ENCODE measurements at regions not wholly inside any gene's neighbourhood (a gene's known extent, or its start where the extent isn't known, plus 50 kb on each side); places are given as distances from the start of the nearest gene placed in this dataset.
"Not testable (repeated sequence)": the region's sequence is repeated elsewhere in the genome, so short reads cannot be mapped to it uniquely, and the experiment has no call there.

- no peak for DNase-seq
Measured at GRCh38 chr1:230591678-230592077, 50.6 kb upstream of the COG2 start.

DNA sequence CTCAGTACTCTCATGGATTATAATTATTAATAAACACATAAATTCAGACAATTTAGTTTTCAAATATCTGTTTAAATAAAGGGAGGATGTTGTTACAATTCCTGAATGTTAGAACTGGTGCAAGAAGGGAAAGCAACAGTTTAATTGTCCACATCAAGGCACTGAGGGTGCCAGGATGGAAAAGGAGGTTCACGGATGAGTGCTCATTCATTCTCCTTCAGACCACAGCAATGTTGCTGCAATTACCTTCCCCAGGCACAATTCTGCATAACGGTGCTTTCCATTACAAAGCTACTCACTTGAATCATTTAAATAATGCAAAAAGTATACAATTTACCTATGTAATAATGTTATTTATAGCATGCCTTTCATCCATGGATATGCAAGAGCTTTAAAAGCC, 52.3 kb upstream of the COG2 start:
- no peak for DNase-seq

- no peak for DNase-seq
Measured at GRCh38 chr1:230588323-230588746, 53.9 kb upstream of the COG2 start.

DNA sequence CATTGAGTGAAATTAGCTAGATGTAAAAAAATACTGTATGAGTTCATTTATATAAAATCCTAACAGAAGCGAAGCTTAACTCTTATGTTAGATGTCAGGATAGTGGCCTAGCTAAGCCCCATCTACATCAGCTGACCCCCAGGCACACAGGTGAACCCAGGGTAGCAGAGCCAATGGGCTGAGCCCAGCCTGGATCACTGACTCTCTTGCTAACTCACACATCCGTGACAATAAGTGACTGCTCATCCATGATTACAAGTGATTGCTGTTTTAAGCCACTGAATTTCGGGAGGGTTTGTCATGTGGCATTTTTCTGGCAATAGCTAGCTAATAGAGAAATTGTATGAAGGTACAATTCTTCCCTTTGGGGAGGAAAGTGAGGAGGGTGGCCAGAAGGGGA, 55.2 kb upstream of the COG2 start:
- no peak for DNase-seq

GRCh38 chr1:230584660-230585059, 57.6 kb upstream of the COG2 start:
- DNase-seq: no peak

DNA sequence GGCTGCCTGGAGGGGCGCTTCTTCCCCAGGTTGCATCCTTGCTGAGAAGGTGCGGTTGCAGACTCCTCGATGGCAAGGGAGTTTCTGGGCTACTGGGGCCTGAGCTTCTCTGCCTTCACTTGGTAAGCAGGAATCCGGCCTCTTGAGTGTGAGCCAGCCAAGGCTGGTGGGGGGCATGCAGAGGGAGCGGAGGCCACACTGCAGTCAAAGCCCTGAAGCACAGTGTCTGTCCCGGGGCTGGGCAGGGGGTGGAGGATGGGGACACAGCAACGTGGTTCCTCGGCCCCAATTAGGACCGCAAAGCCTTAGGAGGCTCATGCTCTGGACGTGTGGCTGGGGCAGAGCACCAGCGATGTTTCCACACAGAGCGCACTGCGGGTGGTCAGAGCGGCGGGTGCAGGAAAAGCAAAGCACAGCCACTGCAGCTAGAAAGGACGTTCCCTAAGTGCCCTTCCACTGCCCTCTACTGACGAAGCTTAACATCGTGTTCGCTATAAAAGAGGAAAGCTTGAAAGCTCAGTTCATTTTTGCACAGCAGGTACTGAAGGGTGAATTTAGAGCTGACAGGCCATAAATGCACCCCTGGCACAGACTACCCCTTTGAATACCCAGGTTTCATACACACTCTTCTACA, 60.7 kb upstream of the COG2 start:
- no peak for DNase-seq

DNA sequence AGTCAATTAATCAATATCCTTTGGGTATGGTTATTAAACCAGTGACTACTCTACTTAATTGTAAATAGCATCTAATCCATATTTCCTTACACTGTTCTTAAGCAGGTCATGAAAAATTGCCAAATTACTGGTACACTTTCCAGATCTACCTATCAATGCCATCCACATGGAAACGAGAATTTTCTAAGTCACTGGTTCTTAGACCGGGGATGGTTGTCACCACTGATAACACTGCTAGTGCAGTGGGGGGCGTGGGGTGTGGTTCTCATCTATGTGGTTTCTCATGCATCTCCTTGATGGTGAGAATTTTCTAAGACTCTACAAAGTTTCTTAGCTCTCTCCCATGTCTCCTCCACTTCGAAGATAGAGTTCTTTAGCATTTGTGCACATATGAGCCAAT, 63.7 kb upstream of the COG2 start:
- DNase-seq: no peak

GRCh38 chr1:230577537-230577936, 64.7 kb upstream of the COG2 start:
- no peak for DNase-seq

DNA sequence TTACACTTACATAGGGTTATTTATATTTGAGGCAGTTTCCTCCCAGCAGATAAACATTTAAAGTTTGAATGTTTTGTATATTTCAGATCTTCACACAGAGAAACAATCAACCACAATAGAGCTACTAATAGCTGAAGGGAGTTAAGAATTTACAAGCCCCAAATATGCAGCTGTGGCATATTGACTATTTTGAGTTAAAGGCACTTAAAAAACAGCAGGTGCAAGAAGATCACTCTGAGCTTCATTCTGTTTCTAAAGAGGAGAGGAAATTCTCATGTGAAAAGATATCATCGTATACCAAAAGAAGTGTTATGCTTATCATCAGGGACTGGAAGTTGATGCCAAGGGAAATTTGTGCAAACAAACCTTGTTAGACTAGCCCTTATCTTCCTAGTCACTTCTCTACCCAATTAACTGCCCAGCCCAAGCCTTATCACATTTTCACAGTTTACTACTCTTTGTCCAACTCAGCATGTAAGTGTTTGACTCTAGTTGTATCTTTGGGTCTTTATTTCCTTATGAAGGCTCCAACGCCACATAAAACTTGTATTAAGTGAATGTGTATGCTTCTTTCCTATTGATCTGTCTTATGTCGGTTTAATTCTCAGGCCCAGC, 66.3 kb upstream of the COG2 start:
- DNase-seq: no peak

DNA sequence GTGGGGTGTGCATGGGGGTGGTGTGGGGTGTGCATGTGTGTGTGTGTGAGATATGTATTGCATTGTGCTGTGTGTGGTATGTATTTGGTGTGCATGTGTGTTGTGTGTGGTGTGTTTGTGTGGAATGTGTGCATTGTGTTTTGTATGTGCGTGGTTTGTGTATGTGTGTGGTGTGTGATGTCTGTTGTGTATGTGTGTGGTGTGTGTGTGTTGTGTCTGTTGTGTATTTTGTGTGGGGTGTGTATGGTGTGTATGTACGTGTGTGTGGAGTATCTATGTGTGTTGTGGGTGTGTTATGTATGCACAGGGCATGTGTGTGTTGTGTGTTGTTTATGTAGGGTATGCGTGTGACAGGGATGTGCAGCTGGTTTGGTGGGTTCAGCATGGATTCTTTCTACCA, 67.8 kb upstream of the COG2 start:
- DNase-seq: no peak

- no peak for DNase-seq
Measured at GRCh38 chr1:230573658-230574057, 68.6 kb upstream of the COG2 start.

DNA sequence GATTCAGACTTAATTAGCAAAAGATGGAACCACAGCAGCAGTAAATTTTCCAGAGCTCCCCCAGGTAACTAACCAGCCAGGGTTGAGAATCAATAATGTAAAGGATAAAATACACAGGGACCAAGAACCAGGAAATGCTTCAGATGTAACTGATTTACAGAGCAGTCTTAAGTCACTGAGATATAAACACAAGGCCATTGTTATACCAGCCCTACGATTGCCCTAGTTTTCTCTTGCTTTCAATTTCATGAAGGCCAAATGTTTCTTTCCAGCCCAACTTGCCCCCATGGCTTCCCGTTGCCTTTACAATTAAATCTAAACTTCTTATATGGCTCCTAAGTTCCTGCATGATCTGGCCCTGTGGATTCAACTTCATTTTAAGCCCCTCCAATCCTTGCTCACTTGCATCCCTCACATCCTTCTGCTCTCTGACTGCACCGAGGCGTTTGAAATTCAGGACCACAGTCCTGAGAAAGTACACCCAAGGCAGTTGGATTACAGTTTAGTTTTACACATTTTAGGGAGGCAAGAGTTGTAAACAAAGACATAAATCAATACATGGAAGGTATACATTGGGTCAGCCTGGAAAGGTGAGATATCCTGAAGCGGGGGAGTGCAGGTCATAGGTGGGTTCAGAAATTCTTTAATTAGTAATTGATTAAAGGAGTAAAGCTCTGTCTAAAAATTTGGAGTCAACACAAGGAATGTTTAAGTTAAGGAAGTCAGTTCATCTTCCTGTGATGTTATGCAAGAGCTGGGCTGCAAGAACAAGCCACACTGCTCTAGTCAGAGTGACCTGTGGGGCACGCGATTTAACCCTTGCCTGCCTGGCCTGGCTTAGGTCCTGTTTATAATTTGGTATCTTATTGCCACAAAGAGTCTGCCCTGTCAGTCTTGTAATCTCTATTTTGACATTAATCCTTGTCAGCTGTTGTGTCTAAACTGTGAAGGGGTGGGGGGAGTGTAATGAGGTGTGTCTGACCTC, 69.9 kb upstream of the COG2 start:
- no peak for DNase-seq

DNA sequence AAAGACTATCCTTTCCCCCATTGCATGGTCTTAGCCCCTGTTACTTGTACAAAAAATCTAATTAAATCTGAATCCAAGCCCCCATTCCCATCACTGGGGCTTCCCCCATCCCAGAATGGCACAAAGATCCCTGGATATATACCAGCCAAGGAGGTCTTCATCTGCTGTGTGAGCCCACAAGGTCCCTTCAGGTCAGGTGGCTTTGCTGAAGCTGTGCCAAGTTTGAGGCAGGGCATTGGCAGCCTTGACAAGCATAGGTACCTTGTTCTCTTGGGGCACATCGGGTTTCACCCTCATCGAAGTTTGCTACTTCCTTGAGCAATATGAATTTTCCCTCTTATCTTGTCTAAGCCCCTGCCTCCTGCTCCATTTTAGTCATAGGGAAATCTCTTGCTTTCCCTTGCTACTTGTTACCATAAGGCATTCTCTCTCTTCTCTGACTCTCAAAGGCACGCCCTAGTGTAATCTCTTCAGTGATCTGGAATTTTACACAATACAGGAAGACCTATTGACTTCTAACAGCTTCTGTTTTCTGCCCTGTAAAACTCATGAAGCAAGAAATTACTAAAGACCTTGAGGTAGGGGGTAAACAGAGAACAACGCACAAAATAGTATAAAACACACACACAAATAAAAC, 71.4 kb upstream of the COG2 start:
- no peak for DNase-seq

DNA sequence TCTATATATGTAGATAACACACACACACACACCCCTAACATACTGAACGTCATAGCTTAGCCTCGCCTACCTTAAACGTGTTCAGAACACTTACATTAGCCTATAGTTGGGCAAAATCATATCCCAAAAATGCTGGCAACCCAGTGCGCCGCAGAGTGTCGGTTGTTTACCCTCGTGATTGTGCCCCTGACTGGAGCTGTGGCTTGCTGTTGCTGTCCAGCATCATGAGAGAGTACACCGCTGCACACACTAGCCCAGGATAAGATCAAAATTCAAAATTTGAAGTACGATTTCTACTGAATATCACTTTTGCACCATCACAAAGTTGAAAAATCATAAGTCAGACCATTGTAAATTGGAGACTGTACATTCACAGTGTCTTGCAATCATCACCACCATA, 73.1 kb upstream of the COG2 start:
- no peak for DNase-seq

DNA sequence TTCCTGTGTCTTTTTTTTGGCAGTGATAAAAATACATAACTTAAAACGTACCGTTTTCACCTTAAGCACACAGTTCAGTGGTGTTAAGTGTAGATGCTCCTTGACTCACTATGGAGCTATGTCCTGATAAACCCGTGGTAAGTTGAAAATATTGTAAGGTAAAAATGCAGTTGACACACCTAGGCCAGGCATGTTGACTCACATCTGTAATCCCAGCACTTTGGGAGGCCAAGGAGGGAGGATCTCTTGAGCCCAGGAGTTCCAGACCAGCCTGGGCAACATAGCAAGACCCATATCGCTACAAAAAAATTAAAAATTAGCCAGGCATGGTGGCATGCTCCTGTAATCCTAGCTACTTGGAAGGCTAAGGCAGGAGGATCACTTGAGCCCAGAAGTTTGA, 73.6 kb upstream of the COG2 start:
- no peak for DNase-seq

DNA sequence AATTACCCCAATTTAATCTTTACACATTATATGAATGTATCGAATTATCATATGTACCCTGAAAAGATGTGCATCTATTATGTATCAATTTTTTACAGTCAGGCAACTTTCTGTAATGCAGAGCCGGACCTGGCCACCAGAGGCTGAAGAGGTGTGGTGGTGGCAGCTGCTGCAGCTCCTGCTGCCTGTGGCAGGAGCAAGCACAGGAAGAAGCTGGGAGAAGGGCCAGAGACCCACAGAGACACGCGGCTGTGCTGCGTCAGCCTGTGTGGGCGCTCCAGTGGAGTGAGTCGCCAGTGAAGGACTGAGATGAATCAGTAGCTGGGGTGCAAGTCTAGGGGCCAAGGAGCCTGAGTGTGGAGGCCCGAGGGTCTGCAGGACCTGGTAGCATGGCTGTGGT, 74.3 kb upstream of the COG2 start:
- no peak for DNase-seq

DNA sequence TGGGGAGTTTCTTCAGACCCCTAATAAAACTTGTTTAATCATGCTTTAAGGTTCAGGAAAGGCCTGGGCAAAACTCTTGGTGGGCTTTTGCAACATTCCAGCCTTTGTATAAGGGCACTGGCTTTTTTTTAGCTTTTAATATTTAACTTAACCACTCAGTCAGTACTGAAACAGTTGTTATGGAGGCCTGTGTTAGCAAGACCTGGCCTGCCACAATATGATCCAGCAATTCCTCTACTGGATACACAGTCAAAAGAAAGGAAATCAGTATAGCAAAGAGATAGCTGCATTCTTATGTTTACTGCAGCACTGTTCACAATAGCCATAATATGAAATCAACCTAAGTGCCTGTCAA, 75.1 kb upstream of the COG2 start:
- no peak for DNase-seq

- not testable (repeated sequence) for DNase-seq
Measured at GRCh38 chr1:230566532-230567220, 75.6 kb upstream of the COG2 start.

- DNase-seq: no peak
Measured at GRCh38 chr1:230565141-230565540, 77.1 kb upstream of the COG2 start.

- no peak for DNase-seq
Measured at GRCh38 chr1:230563591-230563990, 78.7 kb upstream of the COG2 start.

- no peak for DNase-seq
Measured at GRCh38 chr1:230561570-230561969, 80.7 kb upstream of the COG2 start.

- no peak for DNase-seq
Measured at GRCh38 chr1:230558324-230558723, 84.0 kb upstream of the COG2 start.

DNA sequence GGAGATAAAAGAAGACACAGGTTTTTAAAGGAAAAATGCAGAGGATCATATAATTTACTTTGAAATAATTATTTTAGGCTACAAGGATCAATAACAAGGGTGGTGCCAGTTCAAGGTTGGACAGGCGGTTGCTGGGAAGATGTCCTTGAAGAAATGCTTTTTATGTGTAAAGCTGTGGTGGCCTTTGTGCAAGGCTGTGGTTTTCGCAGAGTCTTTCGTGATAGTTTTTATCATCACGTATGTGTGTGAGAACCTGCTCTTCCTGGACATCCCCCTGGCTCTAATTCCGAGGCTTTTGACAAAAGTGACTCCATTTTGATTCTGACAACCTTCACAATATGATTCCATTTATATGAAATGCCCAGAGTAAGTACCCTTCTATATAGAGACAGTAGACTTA, 85.8 kb upstream of the COG2 start:
- no peak for DNase-seq
